Glutamatergic neuron (in vitro differentiated cells): ENCODE measurements at regions not wholly inside any gene's neighbourhood (a gene's known extent, or its start where the extent isn't known, plus 50 kb on each side); places are given as distances from the start of the nearest gene placed in this dataset.

Source experiments
- DNase-seq: peaks from one replicate; pipeline ENCODE4 v3.0.0; 2022
- H3K27ac Mint-ChIP-seq: one replicate; pipeline ENCODE4 v1.8.0; 2020; ENCODE audit warnings: mild to moderate bottlenecking, mixed read lengths, inconsistent platforms; ENCODE audit not compliant: unreplicated experiment
- H3K27me3 Mint-ChIP-seq: one replicate; pipeline ENCODE4 v1.8.0; 2020; ENCODE audit warnings: mild to moderate bottlenecking, moderate library complexity, mixed read lengths, inconsistent platforms; ENCODE audit not compliant: unreplicated experiment
- H3K36me3 Mint-ChIP-seq: one replicate; pipeline ENCODE4 v1.8.0; 2020; ENCODE audit warnings: mild to moderate bottlenecking, mixed read lengths, inconsistent platforms; ENCODE audit not compliant: unreplicated experiment
- H3K4me1 Mint-ChIP-seq: one replicate; pipeline ENCODE4 v1.8.0; 2020; ENCODE audit warnings: mild to moderate bottlenecking, low read depth, mixed read lengths, inconsistent platforms; ENCODE audit not compliant: unreplicated experiment
- H3K4me3 Mint-ChIP-seq: one replicate; pipeline ENCODE4 v1.8.0; 2020; ENCODE audit warnings: mild to moderate bottlenecking, mixed read lengths, inconsistent platforms; ENCODE audit not compliant: unreplicated experiment
- H3K9me3 Mint-ChIP-seq: one replicate; pipeline ENCODE4 v1.8.0; 2020; ENCODE audit warnings: mild to moderate bottlenecking, moderate library complexity, mixed read lengths, inconsistent platforms; ENCODE audit not compliant: unreplicated experiment
- CTCF ChIP-seq: fragments of 200-600 bp; sonication (generic); IDR thresholded peaks from one replicate; pipeline ENCODE4 v1.5.0; 2021; ENCODE audit not compliant: partially characterized antibody, unreplicated experiment

- Mint-ChIP-seq H3K36me3 (no peaks in the 10 kb centered on the region), H3K9me3 (no peaks in the 10 kb centered on the region), H3K4me3 (no peak overlapping the region), H3K27ac (no peak overlapping the region), H3K4me1 (peaks cover 8% of the 10 kb centered on the region), H3K27me3 (no peaks in the 10 kb centered on the region)
- DNase-seq, result no peak
- TF ChIP-seq CTCF, result no peak
These were observed 281.2 kb upstream of the THBS1 start for GRCh38 chr15:39299486-39300267.

GRCh38 chr15:39300451-39301153, 280.3 kb upstream of the THBS1 start:
- TF ChIP-seq CTCF, result no peak
- H3K36me3 Mint-ChIP-seq, result no peaks in the 10 kb centered on the region
- H3K9me3 Mint-ChIP-seq, result no peaks in the 10 kb centered on the region
- H3K27me3 Mint-ChIP-seq, result no peaks in the 10 kb centered on the region
- no peak overlapping the region for H3K27ac Mint-ChIP-seq
- no peak overlapping the region for H3K4me3 Mint-ChIP-seq
- H3K4me1 Mint-ChIP-seq, result peaks cover 8% of the 10 kb centered on the region
- no peak for DNase-seq

- H3K36me3 Mint-ChIP-seq, result no peaks in the 10 kb centered on the region
- no peak overlapping the region for H3K4me3 Mint-ChIP-seq
- TF ChIP-seq CTCF, result no peak
- peaks cover 8% of the 10 kb centered on the region for H3K4me1 Mint-ChIP-seq
- DNase-seq, result no peak
- H3K27me3 Mint-ChIP-seq, result no peaks in the 10 kb centered on the region
- H3K27ac Mint-ChIP-seq, result no peak overlapping the region
- H3K9me3 Mint-ChIP-seq, result no peaks in the 10 kb centered on the region
These were observed 279.3 kb upstream of the THBS1 start for GRCh38 chr15:39301589-39301999.

GRCh38 chr15:39302936-39303335, 277.9 kb upstream of the THBS1 start:
- TF ChIP-seq CTCF, result no peak
- Mint-ChIP-seq H3K4me3 (no peak overlapping the region), H3K27me3 (peaks cover 4% of the 10 kb centered on the region), H3K9me3 (peaks cover 4% of the 10 kb centered on the region), H3K4me1 (peaks cover 4% of the 10 kb centered on the region), H3K27ac (no peak overlapping the region), H3K36me3 (peaks cover 7% of the 10 kb centered on the region)
- no peak for DNase-seq
